Psoas muscle (tissue), 7 donors: ENCODE measurements at regions not wholly inside any gene's neighbourhood (a gene's known extent, or its start where the extent isn't known, plus 50 kb on each side); places are given as distances from the start of the nearest gene placed in this dataset.

Experiments
- ATAC-seq, 4 donors: fragments of 200-7000 bp; cut with Tn5 transposase; one replicate each; pipeline ENCODE4 v1.9.1; 2020; ENCODE audit warnings: moderate library complexity in 3 of 4, mild to moderate bottlenecking in 2 of 4
- DNase-seq, 2 donors: peaks; one replicate each; pipeline ENCODE4 v3.0.0-alpha.2; 2020
- H3K27ac ChIP-seq: fragments of 200-600 bp; one replicate; pipeline ENCODE4 v1.8.0; 2022
- H3K27me3 ChIP-seq, 3 donors: fragments of 200-600 bp in 1 of 3; one replicate each; pipeline versions ENCODE4 v1.6.1 to v1.8.0; 2013 to 2022; ENCODE audit warnings: low read length in 2 of 3, mild to moderate bottlenecking in 2 of 3, moderate library complexity in 1 of 3; ENCODE audit not compliant: insufficient read depth in 3 of 3
- H3K36me3 ChIP-seq, 2 donors: fragments of 200-600 bp in 1 of 2; one replicate each; pipeline versions ENCODE4 v1.6.1 to v1.8.0; 2013 to 2022; ENCODE audit warnings: low read depth in 1 of 2, mild to moderate bottlenecking in 1 of 2, moderate library complexity in 1 of 2; ENCODE audit not compliant: insufficient read depth in 1 of 2
- H3K4me1 ChIP-seq: fragments of 200-600 bp; one replicate; pipeline ENCODE4 v1.8.0; 2022
- H3K4me3 ChIP-seq: fragments of 200-600 bp; one replicate; pipeline ENCODE4 v1.8.0; 2022; ENCODE audit warnings: mild to moderate bottlenecking
- H3K9me3 ChIP-seq: fragments of 200-600 bp; one replicate; pipeline ENCODE4 v1.8.0; 2022
- WGBS, 3 donors: extraction: QIAGEN DNeasy Blood & Tissue Kit; methylation state at CpG; one replicate each; pipeline versions ENCODE4 v1.1.6 to v1.1.7; 2013; 5-methylcytosine and 5-hydroxymethylcytosine counted together
- intact Hi-C, 2 donors: fragments of 100-400 bp; cut with DNase I; formaldehyde crosslinking; loops; one replicate each; pipeline versions ENCODE4 v1.11.0 to v1.14.2; 2022
- TF ChIP-seq, protein P1 (sequence below): fragments of 200-600 bp; IDR thresholded peaks from one replicate; pipeline ENCODE4 v1.8.0; 2022; ENCODE audit warnings: antibody characterized with exemption
- donor health status: healthy with polysubstance abuse.
- donor health status: DM: no; HTN: no; CAD: no; lungs with moderate emphysema.
- donor health status: Bipolar disorder and iron deficiency.
- donor health status: healthy.
- donor health status: DM: yes; HTN: yes; CAD: no.
- donor health status: DM: no; HTN: no; CAD: no.
- donor health status: DM: yes; HTN: yes; CAD: no.

DNA sequence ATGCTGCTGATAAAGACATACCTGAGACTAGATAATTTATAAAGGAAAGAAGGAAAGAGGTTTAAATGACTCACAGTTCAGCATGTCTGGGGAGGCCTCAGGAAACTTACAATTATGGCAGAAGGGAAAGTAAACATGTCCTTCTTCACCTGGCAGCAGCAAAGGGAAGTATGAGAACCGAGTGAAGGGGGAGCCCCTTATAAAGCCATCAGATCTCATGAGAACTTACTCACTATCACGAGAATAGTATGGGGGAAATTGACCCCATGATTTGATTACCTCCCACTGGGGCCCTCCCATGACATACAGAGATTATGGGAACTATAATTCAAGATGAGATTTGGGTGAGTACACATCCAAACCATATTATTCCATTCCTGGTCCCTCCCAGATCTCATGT lies 154.4 kb downstream of the FASLG start:
- H3K36me3 ChIP-seq: no peaks in the 10 kb centered on the region
- no peaks in the 10 kb centered on the region for H3K27me3 ChIP-seq
- intact Hi-C loops: no loop called here
- no peak overlapping the region for H3K4me3 ChIP-seq
- DNase-seq (no peak), ATAC-seq (no peak)
- WGBS, 3 donors: 45 to 48% (median 45%) methylated on average over 2 of the region's 2 CpGs
- no peak overlapping the region for H3K27ac ChIP-seq
- TF ChIP-seq, protein P1, sequence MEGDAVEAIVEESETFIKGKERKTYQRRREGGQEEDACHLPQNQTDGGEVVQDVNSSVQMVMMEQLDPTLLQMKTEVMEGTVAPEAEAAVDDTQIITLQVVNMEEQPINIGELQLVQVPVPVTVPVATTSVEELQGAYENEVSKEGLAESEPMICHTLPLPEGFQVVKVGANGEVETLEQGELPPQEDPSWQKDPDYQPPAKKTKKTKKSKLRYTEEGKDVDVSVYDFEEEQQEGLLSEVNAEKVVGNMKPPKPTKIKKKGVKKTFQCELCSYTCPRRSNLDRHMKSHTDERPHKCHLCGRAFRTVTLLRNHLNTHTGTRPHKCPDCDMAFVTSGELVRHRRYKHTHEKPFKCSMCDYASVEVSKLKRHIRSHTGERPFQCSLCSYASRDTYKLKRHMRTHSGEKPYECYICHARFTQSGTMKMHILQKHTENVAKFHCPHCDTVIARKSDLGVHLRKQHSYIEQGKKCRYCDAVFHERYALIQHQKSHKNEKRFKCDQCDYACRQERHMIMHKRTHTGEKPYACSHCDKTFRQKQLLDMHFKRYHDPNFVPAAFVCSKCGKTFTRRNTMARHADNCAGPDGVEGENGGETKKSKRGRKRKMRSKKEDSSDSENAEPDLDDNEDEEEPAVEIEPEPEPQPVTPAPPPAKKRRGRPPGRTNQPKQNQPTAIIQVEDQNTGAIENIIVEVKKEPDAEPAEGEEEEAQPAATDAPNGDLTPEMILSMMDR: no peak
- no peaks in the 10 kb centered on the region for H3K9me3 ChIP-seq
- H3K4me1 ChIP-seq: no peaks in the 10 kb centered on the region

DNA sequence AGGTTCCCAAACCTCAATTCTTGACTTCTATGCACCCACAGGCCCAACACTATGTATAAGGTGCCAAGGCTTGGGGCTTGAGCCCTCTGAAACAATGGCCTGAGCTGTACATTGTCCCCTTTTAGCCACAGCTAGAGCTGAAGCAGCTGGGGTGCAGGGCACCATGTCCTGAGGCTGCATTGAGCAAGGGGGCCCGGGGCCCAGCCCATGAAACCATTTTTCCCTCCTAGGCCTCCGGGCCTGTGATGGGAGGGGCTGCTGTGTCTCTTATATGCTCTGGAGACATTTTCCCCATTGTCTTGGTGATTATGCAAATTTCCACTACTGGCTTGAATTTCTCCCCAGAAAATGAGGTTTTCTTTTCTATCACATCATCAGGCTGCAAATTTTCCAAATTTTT lies 155.5 kb downstream of the FASLG start:
- Histone ChIP-seq H3K27ac (no peak overlapping the region), H3K36me3 (no peaks in the 10 kb centered on the region), H3K27me3 (no peaks in the 10 kb centered on the region), H3K4me1 (no peaks in the 10 kb centered on the region), H3K4me3 (no peak overlapping the region), H3K9me3 (no peaks in the 10 kb centered on the region)
- TF ChIP-seq, protein P1: no peak
- ATAC-seq (no peak), DNase-seq (no peak)
- 85 to 91% (median 88%) methylated on average over 2 of the region's 2 CpGs for whole genome bisulfite sequencing, 3 donors
- intact Hi-C loops: no loop called here

DNA sequence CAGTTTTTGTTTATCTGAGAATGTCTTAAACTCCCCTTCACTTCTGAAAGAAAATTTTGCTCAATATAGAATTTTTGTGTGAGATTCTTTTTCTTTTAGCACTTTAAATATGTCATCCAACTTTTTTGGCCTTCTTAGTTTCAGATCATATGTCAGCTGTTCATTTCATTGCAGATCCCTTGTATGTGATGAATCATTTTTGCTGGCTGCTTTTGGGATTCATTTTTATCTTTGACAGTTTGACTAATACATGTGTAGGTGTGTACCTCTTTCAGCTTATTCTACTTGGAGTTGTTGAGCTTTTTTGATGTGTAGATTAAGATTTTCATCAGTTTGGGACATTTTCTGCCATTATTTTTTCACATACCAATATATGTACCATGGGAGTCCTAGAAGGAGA lies 156.8 kb downstream of the FASLG start:
- no peaks in the 10 kb centered on the region for H3K9me3 ChIP-seq
- no peaks in the 10 kb centered on the region for H3K36me3 ChIP-seq
- DNase-seq: no peak
- no peak for ATAC-seq
- H3K4me1 ChIP-seq: no peaks in the 10 kb centered on the region
- no peak overlapping the region for H3K4me3 ChIP-seq
- TF ChIP-seq, protein P1: no peak
- no peak overlapping the region for H3K27ac ChIP-seq
- H3K27me3 ChIP-seq: no peaks in the 10 kb centered on the region
- intact Hi-C loops: no loop called here

DNA sequence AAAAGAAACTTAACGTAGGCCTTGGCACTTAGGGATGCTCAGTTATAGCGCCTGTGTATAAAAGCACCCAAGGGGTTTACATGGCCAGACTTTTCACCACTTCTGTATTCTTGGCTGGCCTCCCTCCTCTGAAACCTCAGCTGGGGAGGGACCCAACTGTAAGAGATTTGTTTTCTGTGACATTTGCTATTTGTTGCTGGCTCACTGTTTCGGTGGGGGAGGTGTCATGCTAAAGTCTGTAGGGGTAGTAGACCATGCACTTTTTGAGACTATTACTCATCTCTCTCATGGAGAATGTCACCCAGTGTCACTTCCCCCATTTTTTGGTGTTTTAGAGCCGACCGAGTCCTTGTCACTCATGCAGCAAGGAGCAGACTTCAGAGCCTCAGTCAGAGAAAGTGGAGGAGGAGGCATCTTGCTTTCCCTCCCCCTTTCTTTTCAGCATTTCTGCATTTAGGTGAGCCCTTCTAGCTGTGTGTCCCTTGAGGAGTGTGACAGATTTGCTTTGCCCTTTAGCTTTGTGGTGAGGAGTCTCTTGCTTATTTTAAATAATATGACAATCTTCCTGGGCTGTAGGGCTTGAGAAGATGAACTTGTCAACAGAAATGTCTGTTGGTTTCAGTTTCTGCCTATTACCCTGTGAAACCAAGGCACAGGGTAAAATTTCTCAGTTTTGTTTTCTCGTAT lies 160.1 kb downstream of the FASLG start:
- no peaks in the 10 kb centered on the region for H3K36me3 ChIP-seq
- no peaks in the 10 kb centered on the region for H3K9me3 ChIP-seq
- intact Hi-C loops: no loop called here
- DNase-seq (no peak), ATAC-seq (no peak)
- TF ChIP-seq, protein P1: no peak
- no peak overlapping the region for H3K4me3 ChIP-seq
- WGBS, 3 donors: 50 to 63% (median 60%) methylated on average over 6 of the region's 6 CpGs
- no peak overlapping the region for H3K27ac ChIP-seq
- no peaks in the 10 kb centered on the region for H3K4me1 ChIP-seq
- no peaks in the 10 kb centered on the region for H3K27me3 ChIP-seq
